22Rv1 (cell line): ENCODE measurements at regions not wholly inside any gene's neighbourhood (a gene's known extent, or its start where the extent isn't known, plus 50 kb on each side); places are given as distances from the start of the nearest gene placed in this dataset.

Experiments
- CTCF ChIP-seq: fragments of 450-650 bp; IDR thresholded peaks from 2 replicates; pipeline ENCODE4 v1.5.1; 2017; ENCODE audit warnings: mild to moderate bottlenecking
- ZFX ChIP-seq: fragments of 450-650 bp; IDR thresholded peaks from 2 replicates; pipeline ENCODE4 v1.6.1; 2017; ENCODE audit warnings: antibody characterized with exemption, borderline replicate concordance

- TF ChIP-seq CTCF = no peak
- no peak for TF ChIP-seq ZFX
Observed at GRCh38 chr3:70471464-70472342, 159.3 kb upstream of the MDFIC2 start.
